PC-9 (cell line): ENCODE measurements at regions not wholly inside any gene's neighbourhood (a gene's known extent, or its start where the extent isn't known, plus 50 kb on each side); places are given as distances from the start of the nearest gene placed in this dataset.

Experiments
- BruUV-seq: library from RNA; stranded (reverse); fragments of 400-500 nt; replicated peaks from 2 replicates; lab custom pipeline; 2021; lab: Mats Ljungman, UMichigan
- CTCF ChIA-PET: fragments of 300-600 bp; sonication (Branson Sonifier 250); formaldehyde crosslinking; loops from one replicate; lab custom pipeline; 2022; ENCODE audit warnings: antibody characterized with exemption; lab: Charles Lee
- POLR2A ChIA-PET: fragments of 300-600 bp; sonication (Branson Sonifier 250); formaldehyde crosslinking; loops from one replicate; lab custom pipeline; 2022; ENCODE audit warnings: antibody characterized with exemption; ENCODE audit not compliant: unreplicated experiment; lab: Charles Lee
- DNase-seq, 2 experiments: peaks; one replicate each; pipeline versions ENCODE4 v3.0.0 to v3.0.0-alpha.2; 2015 to 2022; ENCODE audit warnings: mixed read lengths in 1 of 2
- H2AFZ ChIP-seq: fragments of 200-600 bp; sonication (generic); 2 replicates; pipeline ENCODE4 v1.8.1; 2017; ENCODE audit warnings: antibody characterized with exemption
- H3F3A ChIP-seq: fragments of 200-600 bp; sonication (generic); 2 replicates; pipeline ENCODE4 v1.8.1; 2017; ENCODE audit warnings: antibody characterized with exemption, mild to moderate bottlenecking, low read depth; ENCODE audit not compliant: insufficient read depth
- H3K27ac ChIP-seq: fragments of 200-600 bp; sonication (generic); 2 replicates; pipeline ENCODE4 v1.6.1; 2016; ENCODE audit warnings: mixed run types
- H3K27me3 ChIP-seq: fragments of 200-600 bp; sonication (generic); 2 replicates; pipeline ENCODE4 v1.6.1; 2016; ENCODE audit warnings: low read depth, mixed run types; ENCODE audit not compliant: insufficient read depth
- H3K36me3 ChIP-seq: fragments of 200-600 bp; sonication (generic); 2 replicates; pipeline ENCODE4 v1.6.1; 2016; ENCODE audit warnings: low read depth, mixed run types
- H3K4me1 ChIP-seq: fragments of 200-600 bp; sonication (generic); replicated peaks from 2 replicates; pipeline ENCODE4 v1.6.1; 2016; ENCODE audit warnings: mixed run types; ENCODE audit not compliant: insufficient read depth
- H3K4me2 ChIP-seq: fragments of 200-600 bp; sonication (generic); 2 replicates; pipeline ENCODE4 v1.6.1; 2017; ENCODE audit warnings: mixed run types
- H3K4me3 ChIP-seq: fragments of 200-600 bp; sonication (generic); 2 replicates; pipeline ENCODE4 v1.6.1; 2016; ENCODE audit warnings: mixed run types
- H3K79me2 ChIP-seq: fragments of 200-600 bp; sonication (generic); 2 replicates; pipeline ENCODE4 v1.6.1; 2017; ENCODE audit warnings: low read depth, mixed run types
- H3K9me2 ChIP-seq: fragments of 200-600 bp; sonication (generic); 2 replicates; pipeline ENCODE4 v1.8.1; 2017; ENCODE audit warnings: mild to moderate bottlenecking; ENCODE audit not compliant: insufficient read depth
- H3K9me3 ChIP-seq: fragments of 200-600 bp; sonication (generic); 2 replicates; pipeline ENCODE4 v1.8.1; 2016; ENCODE audit warnings: low read depth; ENCODE audit not compliant: insufficient read depth
- H4K20me1 ChIP-seq: fragments of 200-600 bp; sonication (generic); 2 replicates; pipeline ENCODE4 v1.8.1; 2017; ENCODE audit not compliant: insufficient read depth
- CTCF ChIP-seq: fragments of 200-600 bp; sonication (generic); conservative IDR thresholded peaks from 2 replicates; pipeline ENCODE4 v1.6.1; 2017; ENCODE audit warnings: mixed run types, antibody characterized with exemption, mild to moderate bottlenecking, moderate library complexity
- EZH2 ChIP-seq: fragments of 200-600 bp; sonication (generic); IDR thresholded peaks from 2 replicates; pipeline ENCODE4 v1.8.0; 2017; ENCODE audit warnings: antibody characterized with exemption, low read depth
- intact Hi-C: fragments of 100-400 bp; cut with micrococcal nuclease; formaldehyde crosslinking; loops from one replicate; pipeline ENCODE4 v1.10.0; 2022; ENCODE audit not compliant: unreplicated experiment

DNA sequence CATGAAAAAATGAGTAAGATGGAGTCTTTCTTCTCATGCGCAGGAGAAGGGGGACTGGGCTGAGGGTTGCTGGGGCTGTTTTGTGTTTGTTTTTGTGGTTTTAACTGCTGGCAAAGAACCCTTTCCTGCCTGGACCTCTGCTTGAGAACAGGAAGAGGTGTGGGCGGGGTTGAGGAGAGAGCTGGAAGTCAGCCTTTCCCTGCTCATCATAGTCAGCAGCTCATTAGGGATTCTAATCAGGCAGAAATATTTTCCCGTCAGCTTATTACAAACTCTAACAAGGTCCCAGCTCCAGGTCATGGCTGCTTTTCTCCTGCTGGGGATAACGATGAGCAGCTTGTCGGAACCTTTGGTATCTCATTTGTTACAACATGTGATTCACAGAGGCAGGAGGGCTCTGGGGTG lies 185.0 kb upstream of the NRXN3 start:
- H3K4me3 ChIP-seq, result no peak overlapping the region
- ChIA-PET CTCF (no interaction called here), POLR2A (no interaction called here)
- H4K20me1 ChIP-seq, result no peaks in the 10 kb centered on the region
- no peaks in the 10 kb centered on the region for H3F3A ChIP-seq
- no peaks in the 10 kb centered on the region for H3K9me3 ChIP-seq
- peaks cover 77% of the 10 kb centered on the region for H3K27me3 ChIP-seq
- H3K4me1 ChIP-seq, result no peaks in the 10 kb centered on the region
- no peaks in the 10 kb centered on the region for H3K9me2 ChIP-seq
- no peaks in the 10 kb centered on the region for H3K36me3 ChIP-seq
- no TSS peak for BruUV-seq
- TF ChIP-seq EZH2 (no peak), CTCF (no peak)
- no peaks in the 10 kb centered on the region for H3K79me2 ChIP-seq
- intact Hi-C loops, result no loop called here
- no peak overlapping the region for H3K27ac ChIP-seq
- H2AFZ ChIP-seq, result no peak overlapping the region
- H3K4me2 ChIP-seq, result no peak overlapping the region
- DNase-seq, result no peak

- CTCF ChIA-PET, result no interaction called here
- POLR2A ChIA-PET, result no interaction called here
- DNase-seq, result no peak
- Histone ChIP-seq H2AFZ (no peak overlapping the region), H3K4me3 (no peak overlapping the region), H3K27me3 (peaks cover 85% of the 10 kb centered on the region), H3F3A (no peaks in the 10 kb centered on the region), H3K9me3 (no peaks in the 10 kb centered on the region), H3K79me2 (no peaks in the 10 kb centered on the region), H3K4me2 (no peak overlapping the region), H3K27ac (no peak overlapping the region), H3K36me3 (no peaks in the 10 kb centered on the region), H3K4me1 (no peaks in the 10 kb centered on the region), H3K9me2 (no peaks in the 10 kb centered on the region), H4K20me1 (no peaks in the 10 kb centered on the region)
- no TSS peak for BruUV-seq
- intact Hi-C loops, result no loop called here
- TF ChIP-seq CTCF, result no peak
- TF ChIP-seq EZH2, result no peak
Observed at GRCh38 chr14:77986773-77987172, 183.4 kb upstream of the NRXN3 start.

GRCh38 chr14:77988096-77988870 lies 181.9 kb upstream of the NRXN3 start:
- Histone ChIP-seq H3K9me2 (no peaks in the 10 kb centered on the region), H3K4me1 (no peaks in the 10 kb centered on the region), H4K20me1 (no peaks in the 10 kb centered on the region), H3K36me3 (no peaks in the 10 kb centered on the region), H3K4me3 (no peak overlapping the region), H2AFZ (no peak overlapping the region), H3K27me3 (peaks cover 73% of the 10 kb centered on the region), H3K4me2 (no peak overlapping the region), H3K27ac (no peak overlapping the region), H3K9me3 (no peaks in the 10 kb centered on the region), H3F3A (no peaks in the 10 kb centered on the region), H3K79me2 (no peaks in the 10 kb centered on the region)
- POLR2A ChIA-PET, result no interaction called here
- DNase-seq, result no peak
- BruUV-seq, result no TSS peak
- intact Hi-C loops, result no loop called here
- no peak for TF ChIP-seq EZH2
- TF ChIP-seq CTCF, result no peak
- CTCF ChIA-PET, result no interaction called here
